MM.1S (cell line): ENCODE measurements at regions not wholly inside any gene's neighbourhood (a gene's known extent, or its start where the extent isn't known, plus 50 kb on each side); places are given as distances from the start of the nearest gene placed in this dataset.

Experiments used
- DNase-seq: peaks from one replicate; pipeline ENCODE4 v3.0.0-alpha.2; 2015
- H2AFZ ChIP-seq: fragments of 300-600 bp; sonication (generic); 2 replicates; pipeline ENCODE4 v1.6.0; 2016; ENCODE audit warnings: antibody characterized with exemption, low read length
- H3F3A ChIP-seq: fragments of 300-600 bp; sonication (generic); 2 replicates; pipeline ENCODE4 v1.6.1; 2016; ENCODE audit warnings: mild to moderate bottlenecking, antibody characterized with exemption, low read length, moderate library complexity, mixed read lengths; ENCODE audit not compliant: insufficient read depth
- H3K27ac ChIP-seq: fragments of 300-600 bp; sonication (generic); 2 replicates; pipeline ENCODE4 v1.5.1; 2016; ENCODE audit warnings: mild to moderate bottlenecking, low read length
- H3K27me3 ChIP-seq: fragments of 300-600 bp; sonication (generic); replicated peaks from 2 replicates; pipeline ENCODE4 v1.6.0; 2016; ENCODE audit warnings: low read length; ENCODE audit not compliant: insufficient read depth
- H3K36me3 ChIP-seq: fragments of 300-600 bp; sonication (generic); replicated peaks from 2 replicates; pipeline ENCODE4 v1.6.1; 2016; ENCODE audit warnings: mild to moderate bottlenecking, low read length, mixed read lengths; ENCODE audit not compliant: insufficient read depth
- H3K4me1 ChIP-seq: fragments of 300-600 bp; sonication (generic); 2 replicates; pipeline ENCODE4 v1.6.1; 2016; ENCODE audit warnings: low read length, mixed read lengths
- H3K4me2 ChIP-seq: fragments of 300-600 bp; sonication (generic); 2 replicates; pipeline ENCODE4 v1.6.0; 2016; ENCODE audit warnings: low read depth, low read length
- H3K4me3 ChIP-seq: fragments of 300-600 bp; sonication (generic); 2 replicates; pipeline ENCODE4 v1.5.1; 2016; ENCODE audit warnings: low read length, mixed read lengths
- H3K79me2 ChIP-seq: fragments of 300-600 bp; sonication (generic); 2 replicates; pipeline ENCODE4 v1.6.1; 2016; ENCODE audit warnings: mixed run types, low read length, mixed read lengths
- H3K9ac ChIP-seq: fragments of 300-600 bp; sonication (generic); 2 replicates; pipeline ENCODE4 v1.6.1; 2016; ENCODE audit warnings: low read length, mixed read lengths
- H3K9me2 ChIP-seq: fragments of 300-600 bp; sonication (generic); replicated peaks from 2 replicates; pipeline ENCODE4 v1.6.1; 2016; ENCODE audit warnings: mild to moderate bottlenecking, low read length, mixed read lengths; ENCODE audit not compliant: insufficient read depth
- H3K9me3 ChIP-seq: fragments of 300-600 bp; sonication (generic); replicated peaks from 2 replicates; pipeline ENCODE4 v1.6.1; 2016; ENCODE audit warnings: mild to moderate bottlenecking, low read length, mixed read lengths; ENCODE audit not compliant: insufficient read depth
- H4K20me1 ChIP-seq: fragments of 300-600 bp; sonication (generic); 2 replicates; pipeline ENCODE4 v1.6.1; 2016; ENCODE audit warnings: mild to moderate bottlenecking, low read length, moderate library complexity, mixed read lengths; ENCODE audit not compliant: insufficient read depth
- CTCF ChIP-seq: fragments of 300-600 bp; sonication (generic); IDR thresholded peaks from 2 replicates; pipeline ENCODE4 v1.5.1; 2016; ENCODE audit warnings: antibody characterized with exemption, low read length, mixed read lengths
- EZH2 ChIP-seq: fragments of 300-600 bp; sonication (generic); optimal IDR thresholded peaks from 2 replicates; pipeline ENCODE3; 2017; ENCODE audit warnings: low read depth, mild to moderate bottlenecking, antibody characterized with exemption, low read length, mixed read lengths
- EZH2phosphoT487 ChIP-seq: fragments of 300-600 bp; sonication (generic); IDR thresholded peaks from 2 replicates; pipeline ENCODE4 v1.6.1; 2018; ENCODE audit warnings: antibody characterized with exemption, low read length

- no peaks in the 10 kb centered on the region for H3F3A ChIP-seq
- H3K9me3 ChIP-seq, result no peaks in the 10 kb centered on the region
- H3K79me2 ChIP-seq, result no peaks in the 10 kb centered on the region
- H4K20me1 ChIP-seq, result no peaks in the 10 kb centered on the region
- no peaks in the 10 kb centered on the region for H3K9me2 ChIP-seq
- no peak overlapping the region for H2AFZ ChIP-seq
- no peak overlapping the region for H3K9ac ChIP-seq
- no peaks in the 10 kb centered on the region for H3K36me3 ChIP-seq
- TF ChIP-seq CTCF (no peak), EZH2phosphoT487 (no peak), EZH2 (no peak)
- H3K4me1 ChIP-seq, result no peaks in the 10 kb centered on the region
- no peak overlapping the region for H3K4me3 ChIP-seq
- H3K27me3 ChIP-seq, result no peaks in the 10 kb centered on the region
- H3K4me2 ChIP-seq, result no peak overlapping the region
- no peak overlapping the region for H3K27ac ChIP-seq
- DNase-seq, result no peak
Observed at GRCh38 chr20:51869002-51869401, 66.7 kb upstream of the SALL4 start.

GRCh38 chr20:51867251-51867650, 64.9 kb upstream of the SALL4 start:
- no peaks in the 10 kb centered on the region for H3K79me2 ChIP-seq
- H2AFZ ChIP-seq, result no peak overlapping the region
- H3K27me3 ChIP-seq, result no peaks in the 10 kb centered on the region
- no peaks in the 10 kb centered on the region for H3K9me2 ChIP-seq
- no peaks in the 10 kb centered on the region for H3K4me1 ChIP-seq
- no peaks in the 10 kb centered on the region for H3F3A ChIP-seq
- H3K4me3 ChIP-seq, result no peak overlapping the region
- TF ChIP-seq EZH2 (no peak), CTCF (no peak), EZH2phosphoT487 (no peak)
- no peaks in the 10 kb centered on the region for H3K9me3 ChIP-seq
- no peaks in the 10 kb centered on the region for H3K36me3 ChIP-seq
- H3K4me2 ChIP-seq, result no peak overlapping the region
- H3K9ac ChIP-seq, result no peak overlapping the region
- H3K27ac ChIP-seq, result no peak overlapping the region
- H4K20me1 ChIP-seq, result no peaks in the 10 kb centered on the region
- DNase-seq, result no peak

- Histone ChIP-seq H3K9me3 (no peaks in the 10 kb centered on the region), H3F3A (no peaks in the 10 kb centered on the region), H3K27me3 (no peaks in the 10 kb centered on the region), H3K36me3 (no peaks in the 10 kb centered on the region), H4K20me1 (no peaks in the 10 kb centered on the region), H3K4me3 (no peak overlapping the region), H2AFZ (no peak overlapping the region), H3K9ac (no peak overlapping the region), H3K4me2 (no peak overlapping the region), H3K9me2 (no peaks in the 10 kb centered on the region), H3K79me2 (no peaks in the 10 kb centered on the region), H3K4me1 (no peaks in the 10 kb centered on the region), H3K27ac (no peak overlapping the region)
- no peak for DNase-seq
- TF ChIP-seq CTCF (no peak), EZH2 (no peak), EZH2phosphoT487 (no peak)
Observed at GRCh38 chr20:51864967-51865366, 62.6 kb upstream of the SALL4 start.
